IPS-18a (cell line): ENCODE measurements at regions not wholly inside any gene's neighbourhood (a gene's known extent, or its start where the extent isn't known, plus 50 kb on each side); places are given as distances from the start of the nearest gene placed in this dataset.

Source experiments
- H3K27ac ChIP-seq: one replicate; pipeline ENCODE4 v1.5.1; 2013; ENCODE audit warnings: low read length
- H3K27me3 ChIP-seq: one replicate; pipeline ENCODE4 v1.6.1; 2013; ENCODE audit warnings: mild to moderate bottlenecking, low read length; ENCODE audit not compliant: control insufficient read depth, insufficient read depth
- H3K36me3 ChIP-seq: one replicate; pipeline ENCODE4 v1.6.1; 2013; ENCODE audit warnings: low read depth, low read length; ENCODE audit not compliant: control insufficient read depth
- H3K4me1 ChIP-seq: one replicate; pipeline ENCODE4 v1.6.1; 2013; ENCODE audit warnings: low read depth, low read length; ENCODE audit not compliant: control insufficient read depth
- H3K4me3 ChIP-seq: one replicate; pipeline ENCODE4 v1.5.1; 2013; ENCODE audit warnings: low read length
- H3K9ac ChIP-seq: one replicate; pipeline ENCODE4 v1.6.1; 2013; ENCODE audit warnings: mild to moderate bottlenecking, low read length, moderate library complexity
- H3K9me3 ChIP-seq: one replicate; pipeline ENCODE4 v1.6.1; 2013; ENCODE audit warnings: low read depth, low read length; ENCODE audit not compliant: control insufficient read depth

- H3K9me3 ChIP-seq: no peaks in the 10 kb centered on the region
- H3K27ac ChIP-seq: no peak overlapping the region
- no peaks in the 10 kb centered on the region for H3K27me3 ChIP-seq
- H3K9ac ChIP-seq: no peak overlapping the region
- H3K4me1 ChIP-seq: peaks cover 11% of the 10 kb centered on the region
- no peak overlapping the region for H3K4me3 ChIP-seq
- no peaks in the 10 kb centered on the region for H3K36me3 ChIP-seq
These were observed 168.6 kb downstream of the CTTN start for GRCh38 chr11:70566768-70567530.

- Histone ChIP-seq H3K27me3 (no peaks in the 10 kb centered on the region), H3K36me3 (no peaks in the 10 kb centered on the region), H3K9ac (peak overlapping the region; percentile 1), H3K4me1 (peaks cover 11% of the 10 kb centered on the region), H3K27ac (no peak overlapping the region), H3K9me3 (no peaks in the 10 kb centered on the region), H3K4me3 (no peak overlapping the region)
These were observed 169.3 kb downstream of the CTTN start for GRCh38 chr11:70567680-70568034.

- H3K27ac ChIP-seq: no peak overlapping the region
- no peaks in the 10 kb centered on the region for H3K36me3 ChIP-seq
- peak overlapping the region; percentile 1 for H3K9ac ChIP-seq
- peak overlapping the region; percentile 39 for H3K4me3 ChIP-seq
- H3K4me1 ChIP-seq: peaks cover 11% of the 10 kb centered on the region
- no peaks in the 10 kb centered on the region for H3K27me3 ChIP-seq
- no peaks in the 10 kb centered on the region for H3K9me3 ChIP-seq
These were observed 169.9 kb downstream of the CTTN start for GRCh38 chr11:70568035-70568813.

GRCh38 chr11:70568814-70569617, 170.7 kb downstream of the CTTN start:
- Histone ChIP-seq H3K27me3 (no peaks in the 10 kb centered on the region), H3K36me3 (no peaks in the 10 kb centered on the region), H3K4me3 (no peak overlapping the region), H3K27ac (no peak overlapping the region), H3K9ac (no peak overlapping the region), H3K4me1 (peaks cover 11% of the 10 kb centered on the region), H3K9me3 (no peaks in the 10 kb centered on the region)

GRCh38 chr11:70569618-70569890, 171.2 kb downstream of the CTTN start:
- Histone ChIP-seq H3K27me3 (no peaks in the 10 kb centered on the region), H3K4me1 (peaks cover 11% of the 10 kb centered on the region), H3K4me3 (no peak overlapping the region), H3K9ac (no peak overlapping the region), H3K36me3 (no peaks in the 10 kb centered on the region), H3K27ac (no peak overlapping the region), H3K9me3 (no peaks in the 10 kb centered on the region)

- Histone ChIP-seq H3K9me3 (no peaks in the 10 kb centered on the region), H3K4me3 (no peak overlapping the region), H3K9ac (no peak overlapping the region), H3K27me3 (no peaks in the 10 kb centered on the region), H3K4me1 (peaks cover 11% of the 10 kb centered on the region), H3K27ac (no peak overlapping the region), H3K36me3 (no peaks in the 10 kb centered on the region)
These were observed 171.8 kb downstream of the CTTN start for GRCh38 chr11:70569996-70570692.

- Histone ChIP-seq H3K27ac (no peak overlapping the region), H3K4me3 (no peak overlapping the region), H3K9ac (no peak overlapping the region), H3K9me3 (no peaks in the 10 kb centered on the region), H3K4me1 (peaks cover 12% of the 10 kb centered on the region), H3K27me3 (no peaks in the 10 kb centered on the region), H3K36me3 (no peaks in the 10 kb centered on the region)
These were observed 172.5 kb downstream of the CTTN start for GRCh38 chr11:70570693-70571395.

GRCh38 chr11:70572974-70573260, 174.6 kb downstream of the CTTN start:
- Histone ChIP-seq H3K36me3 (no peaks in the 10 kb centered on the region), H3K9me3 (no peaks in the 10 kb centered on the region), H3K4me1 (peaks cover 12% of the 10 kb centered on the region)

GRCh38 chr11:70573701-70574151, 175.4 kb downstream of the CTTN start:
- Histone ChIP-seq H3K4me1 (peaks cover 5% of the 10 kb centered on the region), H3K36me3 (no peaks in the 10 kb centered on the region), H3K27me3 (no peaks in the 10 kb centered on the region), H3K9me3 (no peaks in the 10 kb centered on the region), H3K9ac (no peak overlapping the region), H3K27ac (no peak overlapping the region), H3K4me3 (no peak overlapping the region)

More at GRCh38 chr11:70572974-70573260, 174.6 kb downstream of the CTTN start:
- Histone ChIP-seq H3K27ac (no peak overlapping the region), H3K9ac (no peak overlapping the region), H3K4me3 (no peak overlapping the region), H3K27me3 (no peaks in the 10 kb centered on the region)

GRCh38 chr11:70574725-70575347, 176.5 kb downstream of the CTTN start:
- H3K36me3 ChIP-seq: no peaks in the 10 kb centered on the region
- no peak overlapping the region for H3K27ac ChIP-seq
- no peaks in the 10 kb centered on the region for H3K9me3 ChIP-seq
- H3K4me1 ChIP-seq: peaks cover 3% of the 10 kb centered on the region
- H3K9ac ChIP-seq: no peak overlapping the region
- H3K4me3 ChIP-seq: no peak overlapping the region
- no peaks in the 10 kb centered on the region for H3K27me3 ChIP-seq
